Tibial artery (tissue), 4 donors: ENCODE measurements at regions not wholly inside any gene's neighbourhood (a gene's known extent, or its start where the extent isn't known, plus 50 kb on each side); places are given as distances from the start of the nearest gene placed in this dataset.

ENCODE experiments used
- DNase-seq, 2 donors: peaks; one replicate each; pipeline ENCODE4 v3.0.0-alpha.2; 2019
- H3K27ac ChIP-seq, 2 donors: fragments of 200-600 bp; sonication (generic) in 1 of 2; 1 replicate in 1 of 2; 2 replicates in 1 of 2; pipeline ENCODE4 v1.5.1; 2018 to 2019; ENCODE audit warnings: mild to moderate bottlenecking in 1 of 2
- H3K27me3 ChIP-seq, 2 donors: fragments of 200-600 bp; sonication (generic) in 1 of 2; one replicate each; pipeline versions ENCODE4 v1.5.1 to v1.6.0; 2016 to 2019
- H3K36me3 ChIP-seq, 3 donors: fragments of 200-600 bp; sonication (generic) in 2 of 3; one replicate each; pipeline ENCODE4 v1.5.1; 2016 to 2019; ENCODE audit warnings: mild to moderate bottlenecking in 2 of 3
- H3K4me1 ChIP-seq, 4 donors: fragments of 200-600 bp; sonication (generic) in 2 of 4; 1 replicate in 3 of 4; 2 replicates in 1 of 4; pipeline ENCODE4 v1.5.1; 2016 to 2019
- H3K4me3 ChIP-seq, 2 donors: fragments of 200-600 bp; sonication (generic) in 1 of 2; 1 replicate in 1 of 2; 2 replicates in 1 of 2; pipeline ENCODE4 v1.5.1; 2018 to 2019; ENCODE audit warnings: mild to moderate bottlenecking in 2 of 2
- H3K9me3 ChIP-seq, 3 donors: fragments of 200-600 bp; sonication (generic) in 1 of 3; one replicate each; pipeline ENCODE4 v1.5.1; 2016 to 2019
- CTCF ChIP-seq, 2 experiments: fragments of 200-600 bp in 1 of 2; fragments of 450-650 bp in 1 of 2; IDR thresholded peaks; one replicate each; pipeline ENCODE4 v1.5.1; 2017 to 2019; ENCODE audit warnings: antibody characterized with exemption in 2 of 2, mild to moderate bottlenecking in 1 of 2, moderate library complexity in 1 of 2
- intact Hi-C: fragments of 100-400 bp; cut with DNase I; formaldehyde crosslinking; loops from one replicate; pipeline ENCODE4 v1.15.0; 2023; ENCODE audit warnings: low total_unique reads

GRCh38 chr11:57095417-57095816 is 86.3 kb upstream of the LRRC55 start:
- Histone ChIP-seq H3K27me3 (no peaks in the 10 kb centered on the region), H3K27ac (no peak overlapping the region), H3K4me3 (no peak overlapping the region), H3K36me3 (no peaks in the 10 kb centered on the region), H3K4me1 (no peaks in the 10 kb centered on the region), H3K9me3 (no peaks in the 10 kb centered on the region)
- TF ChIP-seq CTCF (IDR thresholded peaks at IDR 0.05): no peak
- intact Hi-C loops: no loop called here
- DNase-seq: no peak

GRCh38 chr11:57095896-57096295 is 85.9 kb upstream of the LRRC55 start:
- no peak for DNase-seq
- no peak for TF ChIP-seq CTCF (IDR thresholded peaks at IDR 0.05)
- Histone ChIP-seq H3K27me3 (no peaks in the 10 kb centered on the region), H3K36me3 (no peaks in the 10 kb centered on the region), H3K9me3 (no peaks in the 10 kb centered on the region), H3K4me3 (no peak overlapping the region), H3K4me1 (no peaks in the 10 kb centered on the region), H3K27ac (no peak overlapping the region)
- intact Hi-C loops: no loop called here

- intact Hi-C loops: no loop called here
- H3K36me3 ChIP-seq: no peaks in the 10 kb centered on the region
These were observed 84.6 kb upstream of the LRRC55 start for GRCh38 chr11:57097149-57097548.

GRCh38 chr11:57098191-57098590 is 83.6 kb upstream of the LRRC55 start:
- no peak for TF ChIP-seq CTCF (IDR thresholded peaks at IDR 0.05)
- H3K4me1 ChIP-seq: no peaks in the 10 kb centered on the region
- no peak overlapping the region for H3K4me3 ChIP-seq
- intact Hi-C loops: no loop called here
- DNase-seq: no peak
- no peaks in the 10 kb centered on the region for H3K27me3 ChIP-seq
- no peaks in the 10 kb centered on the region for H3K9me3 ChIP-seq
- no peak overlapping the region for H3K27ac ChIP-seq
- H3K36me3 ChIP-seq: no peaks in the 10 kb centered on the region

More at GRCh38 chr11:57097149-57097548, 84.6 kb upstream of the LRRC55 start:
- TF ChIP-seq CTCF (IDR thresholded peaks at IDR 0.05): no peak
- no peaks in the 10 kb centered on the region for H3K27me3 ChIP-seq
- no peaks in the 10 kb centered on the region for H3K4me1 ChIP-seq
- H3K27ac ChIP-seq: no peak overlapping the region
- no peaks in the 10 kb centered on the region for H3K9me3 ChIP-seq
- no peak overlapping the region for H3K4me3 ChIP-seq
- no peak for DNase-seq

GRCh38 chr11:57100638-57101331 is 81.0 kb upstream of the LRRC55 start:
- intact Hi-C loops: no loop called here
- Histone ChIP-seq H3K27me3 (no peaks in the 10 kb centered on the region), H3K27ac (no peak overlapping the region), H3K36me3 (no peaks in the 10 kb centered on the region), H3K9me3 (no peaks in the 10 kb centered on the region), H3K4me1 (no peaks in the 10 kb centered on the region), H3K4me3 (no peak overlapping the region)
- no peak for TF ChIP-seq CTCF (IDR thresholded peaks at IDR 0.05)
- no peak for DNase-seq
